GM23338 (cell line): ENCODE measurements at regions not wholly inside any gene's neighbourhood (a gene's known extent, or its start where the extent isn't known, plus 50 kb on each side); places are given as distances from the start of the nearest gene placed in this dataset.

Experiments used
- ATAC-seq: fragments of 200-7000 bp; cut with Tn5 transposase; 3 replicates; pipeline ENCODE4 v1.9.1; 2020
- DNase-seq: peaks from one replicate; pipeline ENCODE4 v3.0.0-alpha.2; 2015; ENCODE audit warnings: low spot score
- H2AFZ ChIP-seq: fragments of 200-600 bp; sonication (generic); 2 replicates; pipeline ENCODE4 v1.8.0; 2016; ENCODE audit warnings: antibody characterized with exemption, mild to moderate bottlenecking, moderate library complexity
- H3F3A ChIP-seq: fragments of 200-600 bp; sonication (generic); replicated peaks from 2 replicates; pipeline ENCODE4 v1.8.0; 2017; ENCODE audit warnings: antibody characterized with exemption, mixed run types, low read depth
- H3K27ac ChIP-seq: fragments of 200-600 bp; sonication (generic); 2 replicates; pipeline ENCODE4 v1.6.1; 2016; ENCODE audit warnings: low read depth
- H3K27me3 ChIP-seq: fragments of 200-600 bp; sonication (generic); 2 replicates; pipeline ENCODE4 v1.8.0; 2016; ENCODE audit warnings: mild to moderate bottlenecking, mixed run types, moderate library complexity; ENCODE audit not compliant: insufficient read depth
- H3K36me3 ChIP-seq: fragments of 200-600 bp; sonication (generic); 2 replicates; pipeline ENCODE4 v1.8.0; 2016; ENCODE audit warnings: mild to moderate bottlenecking; ENCODE audit not compliant: insufficient read depth
- H3K4me1 ChIP-seq: fragments of 200-600 bp; sonication (generic); 2 replicates; pipeline ENCODE4 v1.8.0; 2016; ENCODE audit warnings: mild to moderate bottlenecking, moderate library complexity; ENCODE audit not compliant: insufficient read depth
- H3K4me2 ChIP-seq: fragments of 200-600 bp; sonication (generic); 2 replicates; pipeline ENCODE4 v1.7.1; 2017; ENCODE audit warnings: mixed run types
- H3K4me3 ChIP-seq: fragments of 200-600 bp; sonication (generic); 2 replicates; pipeline ENCODE4 v1.6.1; 2016; ENCODE audit warnings: mixed run types
- H3K79me2 ChIP-seq: fragments of 200-600 bp; sonication (generic); replicated peaks from 2 replicates; pipeline ENCODE4 v1.8.0; 2017; ENCODE audit warnings: mild to moderate bottlenecking; ENCODE audit not compliant: insufficient read depth
- H3K9me2 ChIP-seq: fragments of 200-600 bp; sonication (generic); 2 replicates; pipeline ENCODE4 v1.8.0; 2017; ENCODE audit not compliant: insufficient read depth
- H4K20me1 ChIP-seq: fragments of 200-600 bp; sonication (generic); replicated peaks from 2 replicates; pipeline ENCODE4 v1.8.0; 2017; ENCODE audit warnings: mild to moderate bottlenecking; ENCODE audit not compliant: insufficient read depth
- H3K27ac Mint-ChIP-seq: 2 replicates; pipeline ENCODE4 v1.8.0; 2020; ENCODE audit warnings: inconsistent platforms, mild to moderate bottlenecking, moderate library complexity, mixed read lengths
- H3K27me3 Mint-ChIP-seq: 3 replicates; pipeline ENCODE4 v1.8.0; 2022; ENCODE audit warnings: low read depth, mild to moderate bottlenecking, moderate library complexity, mixed read lengths, inconsistent platforms; ENCODE audit not compliant: insufficient read depth, poor library complexity
- H3K36me3 Mint-ChIP-seq: 3 replicates; pipeline ENCODE4 v1.8.0; 2021; ENCODE audit warnings: low read depth, mild to moderate bottlenecking, inconsistent platforms, moderate library complexity, mixed read lengths
- H3K4me1 Mint-ChIP-seq: 3 replicates; pipeline ENCODE4 v1.8.0; 2020; ENCODE audit warnings: mild to moderate bottlenecking, inconsistent platforms, mixed read lengths
- H3K4me3 Mint-ChIP-seq: 3 replicates; pipeline ENCODE4 v1.8.0; 2021; ENCODE audit warnings: moderate library complexity, mild to moderate bottlenecking, inconsistent platforms, mixed read lengths
- H3K9me3 Mint-ChIP-seq: 3 replicates; pipeline ENCODE4 v1.8.0; 2020; ENCODE audit warnings: moderate library complexity, mild to moderate bottlenecking, inconsistent platforms, mixed read lengths
- CREB1 ChIP-seq: fragments of 250-450 bp; sonication (Bioruptor Pico); IDR thresholded peaks from 2 replicates; pipeline ENCODE4 v1.5.0; 2020; ENCODE audit warnings: low read depth, mild to moderate bottlenecking, moderate library complexity
- ETS1 ChIP-seq: IDR thresholded peaks from 2 replicates; pipeline ENCODE4 v1.6.1; 2016; ENCODE audit warnings: antibody characterized with exemption
- EZH2 ChIP-seq: fragments of 200-600 bp; sonication (generic); IDR thresholded peaks from one replicate; pipeline ENCODE4 v1.8.0; 2017; ENCODE audit warnings: antibody characterized with exemption, mild to moderate bottlenecking, low read depth; ENCODE audit not compliant: unreplicated experiment
- EZH2phosphoT487 ChIP-seq: fragments of 200-600 bp; sonication (generic); IDR thresholded peaks from one replicate; pipeline ENCODE4 v1.8.1; 2018; ENCODE audit warnings: antibody characterized with exemption; ENCODE audit not compliant: unreplicated experiment
- NANOG ChIP-seq: IDR thresholded peaks from 2 replicates; pipeline ENCODE4 v1.6.1; 2016; ENCODE audit warnings: antibody characterized with exemption, borderline replicate concordance
- POLR2AphosphoS5 ChIP-seq: IDR thresholded peaks from 2 replicates; pipeline ENCODE4 v1.6.1; 2016; ENCODE audit warnings: antibody characterized with exemption, low read depth
- REST ChIP-seq: IDR thresholded peaks from one replicate; pipeline ENCODE4 v1.6.1; 2018; ENCODE audit warnings: antibody characterized with exemption; ENCODE audit not compliant: unreplicated experiment
- ZNF114 ChIP-seq: fragments of 250-450 bp; sonication (Bioruptor Pico); IDR thresholded peaks from 2 replicates; pipeline ENCODE4 v1.5.0; 2020; ENCODE audit warnings: mild to moderate bottlenecking, moderate library complexity
- ZNF331 ChIP-seq: fragments of 250-450 bp; sonication (Bioruptor Pico); IDR thresholded peaks from 2 replicates; pipeline ENCODE4 v1.5.0; 2020; ENCODE audit warnings: low read depth, mild to moderate bottlenecking, moderate library complexity
- ZNF462 ChIP-seq: fragments of 250-450 bp; sonication (Bioruptor Pico); IDR thresholded peaks from 2 replicates; pipeline ENCODE4 v1.5.0; 2020; ENCODE audit warnings: mild to moderate bottlenecking, moderate library complexity

GRCh38 chr22:22986008-22986407 is 84.3 kb upstream of the GNAZ start (continued):
- no peak for TF ChIP-seq ZNF462 (CRISPR knock-in tag)
- TF ChIP-seq EZH2phosphoT487: no peak
- TF ChIP-seq ETS1: no peak
- no peak for TF ChIP-seq CREB1
- TF ChIP-seq ZNF114 (CRISPR knock-in tag): no peak
- no peak for TF ChIP-seq POLR2AphosphoS5
- TF ChIP-seq EZH2: no peak

GRCh38 chr22:22986640-22987039 is 83.7 kb upstream of the GNAZ start:
- no peak overlapping the region for H3K27ac ChIP-seq
- no peak overlapping the region for H3K4me2 ChIP-seq
- H3K36me3 Mint-ChIP-seq: peaks cover 4% of the 10 kb centered on the region; the same call in 2 of the 3 replicates
- H3K79me2 ChIP-seq: no peaks in the 10 kb centered on the region
- H2AFZ ChIP-seq: no peak overlapping the region
- no peaks in the 10 kb centered on the region for H3F3A ChIP-seq
- H3K27me3 Mint-ChIP-seq: peaks cover 11% of the 10 kb centered on the region
- H3K4me3 Mint-ChIP-seq: no peak overlapping the region
- H3K36me3 ChIP-seq: no peaks in the 10 kb centered on the region
- H3K4me1 Mint-ChIP-seq: no peaks in the 10 kb centered on the region
- DNase-seq (no peak), ATAC-seq (no peak)
- no peak overlapping the region for H3K4me3 ChIP-seq
- peaks cover 42% of the 10 kb centered on the region for H3K9me3 Mint-ChIP-seq
- H4K20me1 ChIP-seq: no peaks in the 10 kb centered on the region
- no peaks in the 10 kb centered on the region for H3K4me1 ChIP-seq
- peaks cover 22% of the 10 kb centered on the region; the same call in 1 of the 2 replicates for H3K27me3 ChIP-seq
- no peaks in the 10 kb centered on the region for H3K9me2 ChIP-seq
- no peak overlapping the region for H3K27ac Mint-ChIP-seq
- no peak for TF ChIP-seq ZNF331 (CRISPR knock-in tag)
- TF ChIP-seq NANOG: no peak
- no peak for TF ChIP-seq REST
- no peak for TF ChIP-seq CREB1
